Kidney (tissue), 13 donors: ENCODE measurements at regions not wholly inside any gene's neighbourhood (a gene's known extent, or its start where the extent isn't known, plus 50 kb on each side); places are given as distances from the start of the nearest gene placed in this dataset.

Source experiments
- DNase-seq, 5 donors: peaks; one replicate each; pipeline ENCODE4 v3.0.0-alpha.2; 2013 to 2020
- FAIRE-seq: peaks from 2 replicates; lab custom pipeline; 2012; peaks lifted over from hg19 to GRCh38; lab: Jason Lieb, UNC
- H3K27ac ChIP-seq, 2 donors: one replicate each; pipeline ENCODE4 v1.7.0; 2013; ENCODE audit warnings: low read depth in 2 of 2, low read length in 2 of 2, inconsistent platforms in 1 of 2
- H3K27me3 ChIP-seq: one replicate; pipeline ENCODE4 v1.7.1; 2013; ENCODE audit warnings: low read length, inconsistent platforms; ENCODE audit not compliant: control insufficient read depth, insufficient read depth
- H3K36me3 ChIP-seq, 3 donors: one replicate each; pipeline versions ENCODE4 v1.7.0 to v1.7.1; 2013; ENCODE audit warnings: low read length in 3 of 3, control low read depth in 1 of 3, inconsistent platforms in 1 of 3; ENCODE audit not compliant: insufficient read depth in 3 of 3, control insufficient read depth in 2 of 3
- H3K4me1 ChIP-seq, 3 donors: one replicate each; pipeline versions ENCODE4 v1.7.0 to v1.7.1; 2013; ENCODE audit warnings: low read length in 3 of 3, inconsistent platforms in 1 of 3, low read depth in 1 of 3; ENCODE audit not compliant: control insufficient read depth in 2 of 3, insufficient read depth in 2 of 3
- H3K4me3 ChIP-seq, 3 donors: one replicate each; pipeline versions ENCODE4 v1.7.0 to v1.8.1; 2013; ENCODE audit warnings: low read length in 3 of 3, control low read depth in 1 of 3, inconsistent platforms in 1 of 3
- H3K9ac ChIP-seq, 3 donors: one replicate each; pipeline versions ENCODE4 v1.7.0 to v1.7.1; 2013; ENCODE audit warnings: low read length in 3 of 3, control low read depth in 1 of 3, inconsistent platforms in 1 of 3
- H3K9me3 ChIP-seq, 3 donors: one replicate each; pipeline versions ENCODE4 v1.7.0 to v1.7.1; 2013; ENCODE audit warnings: low read length in 3 of 3, control low read depth in 1 of 3, inconsistent platforms in 1 of 3; ENCODE audit not compliant: control insufficient read depth in 2 of 3, insufficient read depth in 1 of 3
- intact Hi-C: fragments of 100-400 bp; cut with DNase I; formaldehyde crosslinking; loops from one replicate; pipeline ENCODE4 v1.11.1; 2022
- TF ChIP-seq, protein P1 (sequence below): IDR thresholded peaks from 3 replicates; pipeline ENCODE4 v1.5.1; 2012; ENCODE audit warnings: mild to moderate bottlenecking, moderate library complexity, borderline replicate concordance; ENCODE audit not compliant: insufficient read depth; ENCODE audit errors: extremely low read depth
- donor health status: control.
- donor health status: control.
- donor health status: control.
- donor health status: control.
- donor health status: control.
- donor health status: DM: yes; HTN: yes; CAD: no.
- donor health status: Normal renal cell carcinoma (clear cell type).

DNA sequence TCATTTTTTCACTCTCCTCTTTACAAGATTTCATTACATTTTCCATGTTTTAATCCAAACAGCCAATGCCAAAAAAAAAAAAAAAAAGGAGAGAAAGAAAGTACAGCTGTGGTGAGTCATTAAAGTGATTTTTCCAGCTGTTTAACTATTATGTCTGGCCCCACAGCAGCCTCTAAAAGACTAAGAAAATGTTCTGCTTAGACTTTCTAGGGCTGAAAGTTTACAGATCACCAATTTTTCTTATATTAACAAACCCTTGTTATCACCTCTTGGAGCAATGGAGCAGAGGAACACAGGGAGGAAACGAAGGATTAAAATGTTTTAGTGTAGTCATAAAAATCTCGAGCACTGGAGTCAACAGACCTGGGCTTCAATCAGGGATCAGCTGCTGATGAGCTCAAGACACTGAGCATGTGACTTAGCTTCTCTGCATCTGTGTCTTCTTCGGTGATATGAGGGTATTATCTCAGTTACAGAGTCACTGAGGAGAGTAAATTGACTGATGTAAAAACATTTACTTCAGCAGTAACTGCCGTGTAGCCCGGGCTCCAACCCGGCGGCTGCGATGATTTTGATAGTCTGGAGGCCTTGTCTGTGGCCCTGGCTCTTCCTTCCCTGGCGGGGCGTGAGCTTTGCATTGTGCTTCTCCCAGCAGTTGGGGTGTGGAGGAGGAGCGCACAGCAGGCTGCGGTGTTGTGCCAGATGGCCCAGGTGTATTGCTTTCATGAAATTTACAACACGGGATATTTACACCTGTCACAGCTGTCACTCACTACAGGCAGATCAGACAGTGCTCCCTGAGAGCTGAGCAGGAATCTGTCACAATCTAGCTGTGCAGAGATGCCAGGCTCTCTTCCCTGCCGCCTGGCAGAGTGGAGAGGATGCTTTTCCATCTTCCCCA lies 298.3 kb upstream of the FZD8 start:
- H3K27ac ChIP-seq, result no peak overlapping the region
- DNase-seq, result peak in 3 of 5 donors; percentile 33 to 78 (median 39)

DNA sequence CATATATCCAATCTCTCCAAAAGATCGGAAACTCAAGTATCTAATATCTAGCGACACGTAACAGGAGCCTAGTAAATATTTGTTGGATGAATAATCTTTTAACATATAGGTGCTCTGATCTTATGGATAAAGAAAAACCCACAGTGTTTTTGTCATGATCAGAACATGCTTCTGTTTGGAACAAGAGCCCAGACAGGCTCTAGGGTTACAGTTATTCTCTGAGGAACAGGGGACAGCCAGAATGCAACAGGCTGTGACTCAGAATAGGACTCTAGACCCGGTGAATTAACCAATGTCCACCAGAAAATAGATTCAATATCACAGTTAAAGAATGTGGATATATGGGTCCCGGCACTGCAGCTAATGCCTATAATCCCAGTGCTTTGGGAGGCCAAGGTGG lies 296.1 kb upstream of the FZD8 start:
- no peak overlapping the region for H3K4me3 ChIP-seq
- H3K27ac ChIP-seq, result no peak overlapping the region
- no peak overlapping the region for H3K9ac ChIP-seq
- DNase-seq (no peak), FAIRE-seq (no peak)
- TF ChIP-seq, protein P1, sequence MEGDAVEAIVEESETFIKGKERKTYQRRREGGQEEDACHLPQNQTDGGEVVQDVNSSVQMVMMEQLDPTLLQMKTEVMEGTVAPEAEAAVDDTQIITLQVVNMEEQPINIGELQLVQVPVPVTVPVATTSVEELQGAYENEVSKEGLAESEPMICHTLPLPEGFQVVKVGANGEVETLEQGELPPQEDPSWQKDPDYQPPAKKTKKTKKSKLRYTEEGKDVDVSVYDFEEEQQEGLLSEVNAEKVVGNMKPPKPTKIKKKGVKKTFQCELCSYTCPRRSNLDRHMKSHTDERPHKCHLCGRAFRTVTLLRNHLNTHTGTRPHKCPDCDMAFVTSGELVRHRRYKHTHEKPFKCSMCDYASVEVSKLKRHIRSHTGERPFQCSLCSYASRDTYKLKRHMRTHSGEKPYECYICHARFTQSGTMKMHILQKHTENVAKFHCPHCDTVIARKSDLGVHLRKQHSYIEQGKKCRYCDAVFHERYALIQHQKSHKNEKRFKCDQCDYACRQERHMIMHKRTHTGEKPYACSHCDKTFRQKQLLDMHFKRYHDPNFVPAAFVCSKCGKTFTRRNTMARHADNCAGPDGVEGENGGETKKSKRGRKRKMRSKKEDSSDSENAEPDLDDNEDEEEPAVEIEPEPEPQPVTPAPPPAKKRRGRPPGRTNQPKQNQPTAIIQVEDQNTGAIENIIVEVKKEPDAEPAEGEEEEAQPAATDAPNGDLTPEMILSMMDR, result no peak
- no peaks in the 10 kb centered on the region for H3K27me3 ChIP-seq
- H3K4me1 ChIP-seq, result peaks cover 0 to 3% (median 0%) of the 10 kb centered on the region in 3 donors
- H3K9me3 ChIP-seq, result no peaks in the 10 kb centered on the region
- H3K36me3 ChIP-seq, result no peaks in the 10 kb centered on the region
- intact Hi-C loops, result no loop called here

More for the DNA sequence above, 298.3 kb upstream of the FZD8 start:
- TF ChIP-seq, protein P1, result no peak
- H3K4me1 ChIP-seq, result no peaks in the 10 kb centered on the region
- no peak overlapping the region for H3K4me3 ChIP-seq
- H3K27me3 ChIP-seq, result no peaks in the 10 kb centered on the region
- FAIRE-seq, result no peak
- H3K9ac ChIP-seq, result no peak overlapping the region
- H3K36me3 ChIP-seq, result no peaks in the 10 kb centered on the region
- no peaks in the 10 kb centered on the region for H3K9me3 ChIP-seq
- intact Hi-C loops, result no loop called here

DNA sequence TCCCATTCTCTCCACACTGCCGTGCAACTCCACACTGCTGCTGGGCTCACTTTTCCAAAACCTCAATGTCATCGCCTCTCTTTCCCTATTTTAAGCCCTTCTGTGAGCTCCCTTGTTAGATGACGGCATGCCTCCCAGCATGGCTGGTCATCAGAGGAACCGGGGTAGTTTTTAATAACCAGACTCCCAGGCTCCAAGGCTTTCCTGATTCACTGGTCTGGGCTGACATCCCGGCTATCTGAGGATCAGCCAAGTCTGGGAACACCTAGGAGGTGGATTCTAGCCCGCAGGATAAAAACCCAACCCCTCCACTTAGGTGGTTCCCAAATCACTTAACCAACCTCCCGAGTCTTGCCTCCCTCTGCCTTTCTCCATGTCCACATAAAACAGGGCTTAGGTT lies 295.4 kb upstream of the FZD8 start:
- H3K9me3 ChIP-seq, result no peaks in the 10 kb centered on the region
- no peak for FAIRE-seq

More for the DNA sequence above, 295.4 kb upstream of the FZD8 start:
- Histone ChIP-seq H3K27me3 (no peaks in the 10 kb centered on the region), H3K4me3 (no peak overlapping the region), H3K4me1 (peaks cover 0 to 3% (median 0%) of the 10 kb centered on the region in 3 donors), H3K36me3 (no peaks in the 10 kb centered on the region), H3K27ac (no peak overlapping the region), H3K9ac (no peak overlapping the region)
- no peak for DNase-seq
- TF ChIP-seq, protein P1, result no peak
- intact Hi-C loops, result no loop called here
